ENCODE measurements at regions not wholly inside any gene's neighbourhood (a gene's known extent, or its start where the extent isn't known, plus 50 kb on each side); places are given as distances from the start of the nearest gene placed in this dataset.

DNA sequence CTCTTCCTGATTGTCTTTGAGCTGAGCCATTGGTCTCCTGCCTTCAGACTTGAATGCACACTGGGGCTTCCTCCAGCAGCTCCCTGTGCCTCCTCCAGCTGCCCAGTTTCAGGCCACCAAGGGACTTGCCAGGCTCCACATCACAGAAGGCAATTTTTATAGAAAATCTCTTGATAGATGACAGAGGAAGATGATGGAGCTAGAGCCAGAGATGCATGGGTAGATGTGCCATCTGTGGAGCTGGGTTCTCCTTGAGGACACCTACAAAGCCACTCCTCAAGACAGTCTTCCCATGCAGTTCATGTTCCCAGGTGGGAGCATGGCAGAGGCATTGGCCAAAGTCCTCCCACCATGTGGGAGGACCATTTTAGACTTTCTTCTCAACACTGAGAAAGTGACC lies 239.6 kb upstream of the IRX1 start:
- no peak overlapping the region for H2BK120ac ChIP-seq (replicated peaks; ENCODE audit: low read depth, low read length)
- DNase-seq (ENCODE audit: low read depth in 1 of 2, low spot score in 2 of 2) (no peak), FAIRE-seq (no peak)
- H3K14ac ChIP-seq (ENCODE audit: insufficient read length), result no peak overlapping the region
- no peaks in the 10 kb centered on the region for H3K27me3 ChIP-seq (replicated peaks in 1 of 4; ENCODE audit: control insufficient read depth in 3 of 4, extremely low read depth in 1 of 4, insufficient read depth in 3 of 4, low read length in 3 of 4)
- no peak overlapping the region for H2AFZ ChIP-seq (ENCODE audit: low read length)
- no peak overlapping the region for H3K4ac ChIP-seq (replicated peaks; ENCODE audit: insufficient read length, low read depth, low read length)
- no peak overlapping the region for H3K27ac ChIP-seq (ENCODE audit: low read depth, low read length)
- H3K23ac ChIP-seq (ENCODE audit: insufficient read length), result no peak overlapping the region
- ChIA-PET CTCF (ENCODE audit: partially characterized antibody) (interaction anchor here (0.7 to 1.7 kb wide), 3 partner anchors 10 to 247 kb away, joined by 3 read pairs; no protein-coding TSS in a partner anchor), POLR2A (ENCODE audit: partially characterized antibody) (no interaction called here)
- no peak overlapping the region for H3K18ac ChIP-seq (ENCODE audit: extremely low read depth, low read length)
- no peak for TF ChIP-seq FOSL1 (IDR thresholded peaks at IDR 0.05; ENCODE audit: insufficient read depth, low read depth, low read length)
- no peak for TF ChIP-seq CBX5 (IDR thresholded peaks at IDR 0.05; ENCODE audit: low read depth, low read length)
- no peak for TF ChIP-seq TAF1 (IDR thresholded peaks at IDR 0.05; ENCODE audit: low read depth, low read length)
- no peak for TF ChIP-seq KDM5A (IDR thresholded peaks at IDR 0.05; ENCODE audit: low read length)
- no peak for TF ChIP-seq GTF2F1 (IDR thresholded peaks at IDR 0.05; ENCODE audit: borderline replicate concordance, low read depth, low read length)
- no peak for TF ChIP-seq SP2 (IDR thresholded peaks at IDR 0.05; ENCODE audit: low read length)
- no peak for TF ChIP-seq EGR1 (IDR thresholded peaks at IDR 0.05; ENCODE audit: borderline replicate concordance, low read depth, low read length)
- TF ChIP-seq SIX5 (IDR thresholded peaks at IDR 0.05; ENCODE audit: low read depth, low read length), result no peak
- no peak for TF ChIP-seq RNF2 (IDR thresholded peaks at IDR 0.05; ENCODE audit: borderline replicate concordance, low read depth, low read length, missing control alignments, poor library complexity, severe bottlenecking)
- no peak overlapping the region for H4K8ac ChIP-seq (ENCODE audit: extremely low read depth, insufficient read depth, low read length)
- no peak overlapping the region for H3K4me2 ChIP-seq (ENCODE audit: insufficient read depth in 1 of 2, low read depth in 2 of 2, low read length in 2 of 2)
- no peak overlapping the region for H2BK12ac ChIP-seq (ENCODE audit: low read depth, low read length)
- H3K23me2 ChIP-seq (ENCODE audit: low read depth, low read length), result no peaks in the 10 kb centered on the region
- no peak overlapping the region for H4K5ac ChIP-seq (ENCODE audit: insufficient read length, low read depth, low read length)
- H2BK15ac ChIP-seq (ENCODE audit: low read length), result no peak overlapping the region
- H2AK5ac ChIP-seq (ENCODE audit: low read depth, low read length), result no peak overlapping the region
- no peak overlapping the region for H2BK5ac ChIP-seq (ENCODE audit: low read depth, low read length)
- no peaks in the 10 kb centered on the region for H4K20me1 ChIP-seq (replicated peaks in 1 of 2; ENCODE audit: control insufficient read depth in 1 of 2, insufficient read depth in 2 of 2, low read length in 2 of 2)
- H3K9ac ChIP-seq (replicated peaks in 1 of 4; ENCODE audit: extremely low read depth in 1 of 4, low read depth in 3 of 4, low read length in 3 of 4), result no peak overlapping the region
- H3K56ac ChIP-seq (replicated peaks; ENCODE audit: insufficient read length, low read depth, low read length), result no peak overlapping the region
- no peak overlapping the region for H4K91ac ChIP-seq (replicated peaks; ENCODE audit: insufficient read length, low read length)
- no peak overlapping the region for H2BK20ac ChIP-seq (ENCODE audit: low read length)
- H3K4me1 ChIP-seq (replicated peaks in 1 of 4; ENCODE audit: control insufficient read depth in 3 of 4, insufficient read depth in 4 of 4, low read length in 3 of 4), result no peaks in the 10 kb centered on the region
- H3K4me3 ChIP-seq (ENCODE audit: extremely low read depth in 1 of 4, insufficient read depth in 2 of 4, low read depth in 3 of 4, low read length in 4 of 4), result no peak overlapping the region
- no peaks in the 10 kb centered on the region for H3K36me3 ChIP-seq (ENCODE audit: control insufficient read depth in 2 of 4, insufficient read depth in 4 of 4, low read length in 3 of 4)
- H3K79me2 ChIP-seq (ENCODE audit: control insufficient read depth in 1 of 2, insufficient read depth in 2 of 2, low read length in 2 of 2), result no peaks in the 10 kb centered on the region
- no peaks in the 10 kb centered on the region for H3K9me3 ChIP-seq (ENCODE audit: insufficient read depth in 2 of 2, low read depth in 1 of 2, low read length in 1 of 2)
- no peaks in the 10 kb centered on the region for H3K79me1 ChIP-seq (ENCODE audit: low read depth, low read length)
